HUES6 (cell line): ENCODE measurements at regions not wholly inside any gene's neighbourhood (a gene's known extent, or its start where the extent isn't known, plus 50 kb on each side); places are given as distances from the start of the nearest gene placed in this dataset.

Source experiments
- H3K27ac ChIP-seq: 2 replicates; pipeline ENCODE4 v1.7.0; 2013; ENCODE audit warnings: low read depth, mild to moderate bottlenecking, low read length, inconsistent platforms
- H3K27me3 ChIP-seq: 2 replicates; pipeline ENCODE4 v1.6.1; 2013; ENCODE audit warnings: low read length; ENCODE audit not compliant: control insufficient read depth, insufficient read depth
- H3K36me3 ChIP-seq: 2 replicates; pipeline ENCODE4 v1.6.1; 2013; ENCODE audit warnings: low read length; ENCODE audit not compliant: control insufficient read depth, insufficient read depth
- H3K4me1 ChIP-seq: 2 replicates; pipeline ENCODE4 v1.6.1; 2013; ENCODE audit warnings: low read length; ENCODE audit not compliant: control insufficient read depth, insufficient read depth
- H3K4me3 ChIP-seq: 2 replicates; pipeline ENCODE4 v1.5.1; 2013; ENCODE audit warnings: low read depth, low read length
- H3K9ac ChIP-seq: one replicate; pipeline ENCODE4 v1.6.1; 2013; ENCODE audit warnings: mild to moderate bottlenecking, low read length
- H3K9me3 ChIP-seq: 2 replicates; pipeline ENCODE4 v1.6.1; 2013; ENCODE audit warnings: low read depth, low read length; ENCODE audit not compliant: control insufficient read depth, insufficient read depth

GRCh38 chr1:106276871-106277270, 779.6 kb upstream of the PRMT6 start:
- H3K4me3 ChIP-seq, result no peak overlapping the region
- H3K36me3 ChIP-seq, result no peaks in the 10 kb centered on the region
- no peaks in the 10 kb centered on the region for H3K9me3 ChIP-seq

GRCh38 chr1:106277786-106278185, 778.7 kb upstream of the PRMT6 start:
- Histone ChIP-seq H3K27ac (no peak overlapping the region), H3K9me3 (no peaks in the 10 kb centered on the region), H3K36me3 (no peaks in the 10 kb centered on the region)

More at GRCh38 chr1:106276871-106277270, 779.6 kb upstream of the PRMT6 start:
- H3K4me1 ChIP-seq, result no peaks in the 10 kb centered on the region
- H3K9ac ChIP-seq, result no peak overlapping the region
- H3K27ac ChIP-seq, result no peak overlapping the region
- no peaks in the 10 kb centered on the region for H3K27me3 ChIP-seq

GRCh38 chr1:106278716-106279115, 777.8 kb upstream of the PRMT6 start:
- Histone ChIP-seq H3K4me1 (no peaks in the 10 kb centered on the region), H3K27ac (no peak overlapping the region), H3K36me3 (no peaks in the 10 kb centered on the region), H3K27me3 (no peaks in the 10 kb centered on the region), H3K9me3 (no peaks in the 10 kb centered on the region), H3K9ac (no peak overlapping the region), H3K4me3 (no peak overlapping the region)

More at GRCh38 chr1:106277786-106278185, 778.7 kb upstream of the PRMT6 start:
- H3K9ac ChIP-seq, result no peak overlapping the region
- no peak overlapping the region for H3K4me3 ChIP-seq
- H3K4me1 ChIP-seq, result no peaks in the 10 kb centered on the region
- no peaks in the 10 kb centered on the region for H3K27me3 ChIP-seq

- H3K4me3 ChIP-seq, result no peak overlapping the region
- no peaks in the 10 kb centered on the region for H3K27me3 ChIP-seq
- no peak overlapping the region for H3K27ac ChIP-seq
- H3K9me3 ChIP-seq, result no peaks in the 10 kb centered on the region
- no peaks in the 10 kb centered on the region for H3K36me3 ChIP-seq
- H3K4me1 ChIP-seq, result no peaks in the 10 kb centered on the region; the same call in 1 of the 2 replicates
- no peak overlapping the region for H3K9ac ChIP-seq
Observed at GRCh38 chr1:106289265-106289928, 767.1 kb upstream of the PRMT6 start.

- Histone ChIP-seq H3K9me3 (no peaks in the 10 kb centered on the region), H3K4me3 (no peak overlapping the region), H3K27me3 (no peaks in the 10 kb centered on the region), H3K9ac (no peak overlapping the region), H3K36me3 (no peaks in the 10 kb centered on the region), H3K4me1 (no peaks in the 10 kb centered on the region; the same call in 1 of the 2 replicates), H3K27ac (no peak overlapping the region)
Observed at GRCh38 chr1:106290805-106291501, 765.5 kb upstream of the PRMT6 start.

- H3K9ac ChIP-seq, result no peak overlapping the region
- no peaks in the 10 kb centered on the region for H3K27me3 ChIP-seq
Observed at GRCh38 chr1:106292130-106292529, 764.3 kb upstream of the PRMT6 start.

GRCh38 chr1:106296431-106296830, 760.0 kb upstream of the PRMT6 start:
- Histone ChIP-seq H3K27me3 (no peaks in the 10 kb centered on the region), H3K36me3 (no peaks in the 10 kb centered on the region), H3K9me3 (no peaks in the 10 kb centered on the region), H3K4me3 (no peak overlapping the region), H3K9ac (no peak overlapping the region), H3K27ac (no peak overlapping the region), H3K4me1 (no peaks in the 10 kb centered on the region)

More at GRCh38 chr1:106292130-106292529, 764.3 kb upstream of the PRMT6 start:
- H3K4me1 ChIP-seq, result no peaks in the 10 kb centered on the region; the same call in 1 of the 2 replicates
- H3K36me3 ChIP-seq, result no peaks in the 10 kb centered on the region
- no peak overlapping the region for H3K4me3 ChIP-seq
- H3K27ac ChIP-seq, result no peak overlapping the region
- H3K9me3 ChIP-seq, result no peaks in the 10 kb centered on the region

GRCh38 chr1:106304106-106304505, 752.4 kb upstream of the PRMT6 start:
- no peaks in the 10 kb centered on the region for H3K4me1 ChIP-seq
- H3K36me3 ChIP-seq, result no peaks in the 10 kb centered on the region
- no peak overlapping the region for H3K4me3 ChIP-seq
- no peak overlapping the region for H3K27ac ChIP-seq
- no peaks in the 10 kb centered on the region for H3K27me3 ChIP-seq
- H3K9ac ChIP-seq, result no peak overlapping the region
- peaks cover 10% of the 10 kb centered on the region for H3K9me3 ChIP-seq

GRCh38 chr1:106319612-106320011, 736.9 kb upstream of the PRMT6 start:
- H3K4me1 ChIP-seq, result no peaks in the 10 kb centered on the region
- no peak overlapping the region for H3K9ac ChIP-seq
- H3K4me3 ChIP-seq, result no peak overlapping the region

GRCh38 chr1:106325600-106325999, 730.9 kb upstream of the PRMT6 start:
- Histone ChIP-seq H3K36me3 (no peaks in the 10 kb centered on the region), H3K27me3 (no peaks in the 10 kb centered on the region), H3K9ac (no peak overlapping the region), H3K4me3 (no peak overlapping the region), H3K4me1 (no peaks in the 10 kb centered on the region), H3K9me3 (no peaks in the 10 kb centered on the region), H3K27ac (no peak overlapping the region)

More at GRCh38 chr1:106319612-106320011, 736.9 kb upstream of the PRMT6 start:
- Histone ChIP-seq H3K36me3 (no peaks in the 10 kb centered on the region), H3K9me3 (no peaks in the 10 kb centered on the region), H3K27me3 (no peaks in the 10 kb centered on the region), H3K27ac (no peak overlapping the region)

GRCh38 chr1:106344494-106344893, 712.0 kb upstream of the PRMT6 start:
- Histone ChIP-seq H3K27ac (no peak overlapping the region), H3K9me3 (peaks cover 5% of the 10 kb centered on the region; the same call in 1 of the 2 replicates), H3K27me3 (no peaks in the 10 kb centered on the region), H3K4me3 (no peak overlapping the region), H3K36me3 (no peaks in the 10 kb centered on the region), H3K9ac (no peak overlapping the region), H3K4me1 (no peaks in the 10 kb centered on the region)
